ENCODE measurements at regions not wholly inside any gene's neighbourhood (a gene's known extent, or its start where the extent isn't known, plus 50 kb on each side); places are given as distances from the start of the nearest gene placed in this dataset.

- TF ChIP-seq, protein P1, sequence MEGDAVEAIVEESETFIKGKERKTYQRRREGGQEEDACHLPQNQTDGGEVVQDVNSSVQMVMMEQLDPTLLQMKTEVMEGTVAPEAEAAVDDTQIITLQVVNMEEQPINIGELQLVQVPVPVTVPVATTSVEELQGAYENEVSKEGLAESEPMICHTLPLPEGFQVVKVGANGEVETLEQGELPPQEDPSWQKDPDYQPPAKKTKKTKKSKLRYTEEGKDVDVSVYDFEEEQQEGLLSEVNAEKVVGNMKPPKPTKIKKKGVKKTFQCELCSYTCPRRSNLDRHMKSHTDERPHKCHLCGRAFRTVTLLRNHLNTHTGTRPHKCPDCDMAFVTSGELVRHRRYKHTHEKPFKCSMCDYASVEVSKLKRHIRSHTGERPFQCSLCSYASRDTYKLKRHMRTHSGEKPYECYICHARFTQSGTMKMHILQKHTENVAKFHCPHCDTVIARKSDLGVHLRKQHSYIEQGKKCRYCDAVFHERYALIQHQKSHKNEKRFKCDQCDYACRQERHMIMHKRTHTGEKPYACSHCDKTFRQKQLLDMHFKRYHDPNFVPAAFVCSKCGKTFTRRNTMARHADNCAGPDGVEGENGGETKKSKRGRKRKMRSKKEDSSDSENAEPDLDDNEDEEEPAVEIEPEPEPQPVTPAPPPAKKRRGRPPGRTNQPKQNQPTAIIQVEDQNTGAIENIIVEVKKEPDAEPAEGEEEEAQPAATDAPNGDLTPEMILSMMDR (conservative IDR thresholded peaks at IDR 0.05): no peak
- no peak for TF ChIP-seq EZH2 (IDR thresholded peaks at IDR 0.05; ENCODE audit: low read depth)
Observed at GRCh38 chr17:83004791-83005380, 74.5 kb upstream of the METRNL start.

Data from PC-9 (cell line).